KBM-7 (cell line): ENCODE measurements at regions not wholly inside any gene's neighbourhood (a gene's known extent, or its start where the extent isn't known, plus 50 kb on each side); places are given as distances from the start of the nearest gene placed in this dataset.

ENCODE experiments used
- DNase-seq: peaks from one replicate; pipeline ENCODE4 v3.0.0-alpha.2; 2015
- in situ Hi-C: fragments of 300-500 bp; cut with MboI; formaldehyde crosslinking; loops from 2 replicates; pipeline ENCODE4 v1.14.3; 2020; ENCODE audit warnings: low sequenced_read_pairs, low pct_unique_long_range_greater_than_20kb, mixed read lengths

DNA sequence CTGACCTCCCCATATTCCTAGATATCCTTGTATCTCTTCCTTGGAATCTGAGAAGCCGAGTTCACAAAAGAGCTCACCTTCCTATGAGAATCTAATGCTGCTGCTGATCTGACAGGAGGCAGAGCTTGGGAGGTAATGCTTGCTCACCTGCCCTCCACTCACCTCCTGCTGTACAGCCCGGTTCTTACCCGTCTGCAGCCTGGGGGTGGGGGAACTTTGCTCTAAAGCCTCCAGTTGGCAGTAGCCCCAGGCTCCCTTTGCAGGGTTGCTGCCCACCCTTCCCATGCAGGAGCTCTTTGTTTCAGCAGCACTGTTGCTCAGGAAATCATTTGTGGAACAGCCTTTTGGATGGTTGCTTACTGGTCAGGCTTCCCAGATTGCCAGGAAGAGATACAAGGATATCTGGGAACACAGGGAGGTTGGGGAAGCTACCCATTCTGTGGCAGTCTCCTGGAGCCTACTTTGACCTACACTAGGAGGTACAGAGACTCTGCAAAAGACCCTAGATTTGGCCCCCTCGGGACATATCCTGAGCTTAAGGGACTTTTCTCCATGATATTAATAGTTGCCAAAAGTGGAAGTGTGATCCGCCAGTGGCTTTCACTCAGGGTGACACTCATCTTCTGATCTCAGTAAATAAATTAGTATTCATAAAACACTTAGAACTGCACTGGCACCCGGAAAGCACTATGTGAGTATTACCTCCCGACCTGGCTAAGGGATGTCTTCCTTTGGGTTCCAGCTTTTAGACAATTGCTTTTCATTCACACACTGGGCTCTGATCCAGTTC lies 363.7 kb upstream of the PODXL start:
- in situ Hi-C loops: no loop called here
- no peak for DNase-seq

DNA sequence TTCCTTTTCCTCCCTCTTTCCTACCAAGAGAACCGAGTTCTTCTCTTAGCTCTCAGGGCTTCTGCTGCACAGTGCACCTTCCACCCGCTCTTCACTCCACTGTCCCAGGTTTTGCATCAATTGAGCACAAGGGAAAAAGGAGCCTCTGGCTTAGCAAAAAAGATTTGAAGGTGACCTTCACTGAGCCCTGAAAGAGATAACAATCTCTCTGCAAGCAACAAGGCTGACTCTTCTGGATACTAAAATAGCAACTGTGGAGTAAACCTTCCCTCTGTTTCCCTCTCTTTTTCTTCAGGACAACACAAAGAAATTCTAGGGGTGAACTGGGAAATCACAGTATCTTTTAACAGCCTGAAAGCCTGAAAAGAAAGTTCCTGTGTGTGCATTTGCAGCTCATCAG lies 354.7 kb upstream of the PODXL start:
- no peak for DNase-seq
- in situ Hi-C loops: no loop called here

- no peak for DNase-seq
- in situ Hi-C loops: no loop called here
Measured at GRCh38 chr7:131909151-131909768, 352.8 kb upstream of the PODXL start.

DNA sequence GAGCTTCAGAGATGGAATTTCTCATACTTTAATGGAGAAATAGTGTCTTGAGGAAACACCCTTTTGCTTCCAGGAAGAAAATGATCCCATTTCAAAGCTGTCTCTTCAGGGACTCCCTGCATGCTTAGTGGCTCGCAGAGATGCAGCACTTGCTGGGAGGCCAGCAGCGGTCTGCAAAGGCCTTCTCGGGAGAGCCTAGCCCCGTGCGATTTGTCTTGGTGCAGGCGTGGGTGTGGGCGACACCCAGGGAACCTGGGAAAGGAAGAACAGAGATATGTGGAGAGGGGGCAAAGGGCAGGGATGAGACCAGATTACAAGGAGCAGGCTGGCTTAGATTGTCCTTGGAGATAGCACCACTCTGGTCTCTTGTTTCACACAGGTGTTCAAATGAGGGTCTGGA lies 352.3 kb upstream of the PODXL start:
- in situ Hi-C loops: no loop called here
- no peak for DNase-seq

DNA sequence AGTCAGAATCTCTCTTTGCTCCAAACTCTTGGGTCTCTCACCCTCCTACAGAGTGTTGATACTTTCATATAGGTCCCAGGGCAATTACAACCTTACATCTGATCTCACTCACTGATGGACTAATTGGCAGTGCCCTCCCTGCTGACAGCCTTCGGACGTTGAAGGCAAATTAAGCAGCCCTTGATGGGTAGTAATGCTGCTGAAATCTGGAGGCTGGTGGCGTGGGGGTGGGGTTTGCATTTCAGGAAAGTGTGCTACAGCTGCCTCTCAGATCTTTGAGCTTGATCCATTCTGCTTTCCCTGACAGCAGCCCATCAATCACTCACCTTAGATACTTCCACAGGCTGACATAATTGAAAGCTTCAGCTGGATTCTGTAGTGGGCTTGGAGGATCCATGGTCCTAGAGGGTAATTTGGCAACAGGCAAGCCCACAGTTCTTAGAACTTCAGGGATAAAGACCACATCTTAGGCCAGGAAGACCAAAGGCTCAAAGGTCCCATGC lies 349.1 kb upstream of the PODXL start:
- in situ Hi-C loops: no loop called here
- DNase-seq: no peak

DNA sequence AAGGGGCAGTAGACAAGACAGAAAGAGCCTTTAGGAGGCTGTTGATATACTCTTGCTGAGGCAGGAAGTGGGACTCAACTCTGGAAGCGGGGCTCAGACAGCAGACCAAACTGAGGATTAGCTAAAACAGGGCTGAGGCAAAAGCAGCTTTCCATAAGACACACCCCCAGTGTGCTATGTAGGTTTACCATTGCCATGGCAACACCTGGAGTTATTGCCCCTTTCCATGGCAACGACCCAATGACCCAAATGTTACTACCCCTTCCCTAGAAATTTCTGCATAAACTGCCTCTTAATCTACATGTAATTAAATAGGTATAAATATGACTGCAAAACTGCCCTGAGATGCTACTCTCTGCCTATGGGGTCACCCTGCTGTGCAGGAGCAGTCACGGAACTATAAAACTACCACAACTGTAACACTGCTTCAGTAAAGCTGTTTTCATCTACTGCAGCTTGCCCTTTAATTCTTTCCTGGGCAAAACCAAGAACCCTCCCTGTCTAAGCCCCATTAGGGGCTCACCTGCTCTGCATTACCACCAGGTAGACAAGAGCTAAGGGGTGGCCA lies 348.4 kb upstream of the PODXL start:
- in situ Hi-C loops: no loop called here
- no peak for DNase-seq

DNA sequence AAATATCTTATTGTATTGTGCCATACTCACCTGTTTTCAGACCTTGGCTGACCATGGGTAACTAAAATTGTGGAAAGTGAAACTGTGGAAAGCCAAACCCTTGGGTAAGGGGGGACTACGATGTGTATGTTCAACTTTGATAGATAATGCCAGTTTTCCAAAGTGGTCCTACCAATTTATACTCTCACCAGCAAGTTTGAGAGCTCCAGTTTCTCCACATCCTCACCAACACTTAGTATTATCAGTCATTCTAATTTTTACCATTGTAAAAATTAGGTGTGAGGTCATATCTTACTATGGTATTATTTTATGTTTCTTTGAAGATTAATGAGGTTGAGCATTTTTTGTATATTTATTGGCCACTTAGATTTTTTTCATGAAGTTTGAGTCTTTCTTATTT lies 346.9 kb upstream of the PODXL start:
- DNase-seq: no peak
- in situ Hi-C loops: no loop called here

GRCh38 chr7:131900785-131901287 lies 344.4 kb upstream of the PODXL start:
- in situ Hi-C loops: no loop called here
- DNase-seq: no peak

DNA sequence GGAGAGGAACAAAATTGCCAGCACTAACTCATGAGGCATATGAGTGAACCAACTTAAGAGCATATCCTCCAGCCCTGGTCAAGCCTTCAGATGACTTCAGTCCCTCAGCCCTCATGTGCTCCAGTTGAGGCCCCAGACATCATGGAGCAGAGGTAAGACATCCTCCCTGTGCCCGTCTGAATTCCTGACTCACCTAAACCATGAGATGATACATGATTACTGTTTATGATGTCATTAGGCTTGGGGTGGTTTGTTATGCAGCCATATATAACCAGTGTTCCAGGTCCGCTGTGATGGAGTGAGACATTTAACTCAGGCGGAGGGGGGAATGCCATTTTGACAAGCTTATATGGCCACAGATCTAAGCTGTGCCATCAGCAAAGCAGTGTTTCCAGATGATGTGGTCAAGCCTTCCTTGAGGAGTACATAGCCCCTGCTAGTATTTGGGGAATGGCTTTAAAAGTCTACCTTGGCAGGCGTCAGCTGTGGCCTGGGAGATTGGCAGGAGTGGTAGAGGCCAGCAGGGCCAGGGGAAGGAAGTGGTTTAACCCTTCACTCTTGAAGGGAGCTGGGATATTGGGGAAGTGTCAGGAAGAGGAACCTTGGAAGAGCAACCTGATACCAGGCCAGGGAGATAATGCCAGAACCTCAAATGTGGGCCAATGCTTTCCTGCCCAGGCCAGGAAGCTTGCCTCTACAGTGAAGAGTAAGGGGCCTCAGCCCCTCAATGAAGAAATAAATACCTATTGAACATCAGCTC lies 343.0 kb upstream of the PODXL start:
- in situ Hi-C loops: no loop called here
- peak; percentile 10 for DNase-seq

DNA sequence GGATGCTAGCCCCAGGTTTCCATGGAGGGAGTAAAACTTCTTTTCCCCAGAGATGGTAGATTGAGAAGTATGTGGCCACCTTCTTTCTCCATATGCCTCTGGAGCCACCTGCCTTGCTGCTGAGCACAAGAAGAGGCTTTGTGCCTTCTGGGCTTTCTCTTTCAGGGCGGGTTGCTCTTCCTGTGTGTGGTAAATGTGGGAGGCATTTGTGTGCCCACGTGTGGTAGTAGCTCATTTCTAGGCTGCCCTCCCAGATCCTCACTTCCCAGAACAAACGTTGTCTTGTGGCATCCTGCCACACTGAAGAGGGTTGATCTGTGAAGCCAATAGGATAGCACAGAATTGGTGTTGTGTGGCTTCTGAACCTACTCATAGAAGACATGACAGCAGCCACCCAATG lies 342.0 kb upstream of the PODXL start:
- in situ Hi-C loops: no loop called here
- DNase-seq: peak; percentile 2

GRCh38 chr7:131897790-131898165 lies 341.4 kb upstream of the PODXL start:
- in situ Hi-C loops: no loop called here
- no peak for DNase-seq

- in situ Hi-C loops: no loop called here
- no peak for DNase-seq
Measured at GRCh38 chr7:131897016-131897789, 340.8 kb upstream of the PODXL start.

GRCh38 chr7:131896165-131896863 lies 339.9 kb upstream of the PODXL start:
- no peak for DNase-seq

DNA sequence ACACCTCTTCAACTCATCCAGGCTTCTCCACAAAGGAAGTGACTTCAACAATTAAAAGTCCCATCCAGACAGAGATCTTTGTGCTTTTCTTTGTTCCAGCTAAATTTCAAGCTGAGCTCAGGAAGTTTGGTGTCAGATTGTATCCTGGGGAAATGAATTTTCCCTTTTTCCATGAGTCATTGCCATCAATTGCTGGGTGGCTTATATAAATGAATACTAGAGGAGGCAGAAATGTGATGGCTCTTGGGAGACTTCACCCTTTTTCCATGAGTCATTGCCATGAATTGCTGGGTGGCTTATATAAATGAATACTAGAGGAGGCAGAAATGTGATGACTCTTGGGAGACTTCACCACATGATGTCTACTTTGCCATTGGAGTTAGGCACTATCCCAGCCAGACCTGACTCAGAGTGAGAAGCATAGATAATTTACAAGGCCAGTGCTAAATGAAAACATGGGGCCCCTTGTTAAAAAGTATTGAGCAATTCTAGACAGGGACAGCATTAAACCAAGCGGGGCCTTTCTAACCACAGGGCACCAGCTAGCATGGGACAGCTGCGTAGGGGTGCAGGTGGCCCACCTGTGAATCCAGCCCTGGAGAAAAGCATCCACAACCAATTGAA lies 339.2 kb upstream of the PODXL start:
- in situ Hi-C loops: no loop called here
- no peak for DNase-seq

More at GRCh38 chr7:131896165-131896863, 339.9 kb upstream of the PODXL start:
- in situ Hi-C loops: no loop called here

DNA sequence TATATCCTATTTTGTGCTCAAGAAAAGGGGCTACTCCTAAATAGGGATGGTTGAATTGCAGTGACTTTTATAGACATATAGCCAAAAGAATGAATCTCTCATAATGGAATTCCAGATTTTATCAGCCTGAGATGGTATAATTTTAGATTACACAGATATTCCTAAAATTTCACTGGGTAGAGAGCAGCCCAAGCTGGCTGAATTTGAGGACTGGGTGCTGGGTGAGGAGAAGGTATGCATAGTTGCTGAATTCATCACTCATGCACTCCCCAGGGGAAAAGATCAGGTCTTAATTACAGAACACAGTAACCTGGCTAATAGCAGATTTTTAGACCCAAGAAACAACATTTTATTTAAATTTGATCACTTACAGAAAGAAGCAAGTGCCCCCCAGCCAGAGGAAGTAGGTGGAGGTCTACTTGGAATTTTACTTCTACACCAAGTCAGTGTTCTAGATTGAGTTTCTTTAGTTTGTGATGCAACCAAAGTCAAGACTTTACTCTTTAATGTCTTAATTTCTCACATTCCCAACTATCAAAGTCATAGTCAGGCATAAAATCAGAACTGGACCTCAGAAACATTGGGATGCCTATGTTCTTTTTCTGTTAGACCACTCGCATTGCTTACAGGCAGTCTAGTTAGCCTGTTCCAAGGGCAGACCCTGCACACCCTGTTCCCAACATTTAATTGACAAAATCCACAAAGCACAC lies 337.4 kb upstream of the PODXL start:
- DNase-seq: no peak
- in situ Hi-C loops: no loop called here

DNA sequence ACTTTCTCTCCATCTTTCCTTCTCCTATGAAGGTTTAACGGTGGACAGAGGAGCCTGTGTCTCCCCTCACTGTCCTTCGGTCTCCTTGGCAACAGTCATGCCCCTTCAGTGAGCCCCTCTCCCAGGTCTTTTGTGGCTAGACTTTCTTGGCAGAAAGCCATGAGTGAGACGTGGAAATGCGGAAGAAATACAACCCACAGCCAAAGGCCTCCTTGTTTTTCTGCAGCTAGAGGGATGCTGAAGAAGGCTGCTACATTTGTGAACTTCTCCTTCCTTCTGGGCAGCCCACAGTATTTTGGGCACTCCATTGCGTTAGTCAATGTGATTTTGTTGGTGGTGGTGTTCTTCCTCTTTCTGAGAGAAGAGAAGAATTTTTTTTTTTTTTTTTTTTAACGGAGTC lies 333.7 kb upstream of the PODXL start:
- DNase-seq: peak; percentile 77

GRCh38 chr7:131889572-131890150 lies 333.2 kb upstream of the PODXL start:
- in situ Hi-C loops: no loop called here
- DNase-seq: no peak

More for the DNA sequence above, 333.7 kb upstream of the PODXL start:
- in situ Hi-C loops: no loop called here
